Activated B cell treated with CpG ODN at 0.5 μM for 24 hours (primary cell): ENCODE measurements at regions not wholly inside any gene's neighbourhood (a gene's known extent, or its start where the extent isn't known, plus 50 kb on each side); places are given as distances from the start of the nearest gene placed in this dataset.

ENCODE experiments used
- ATAC-seq: fragments of 200-7000 bp; cut with Tn5 transposase; one replicate; pipeline ENCODE4 v1.10.0; 2021; ENCODE audit warnings: low read depth, mild to moderate bottlenecking, moderate library complexity
- CTCF ChIA-PET: fragments of 350-600 bp; sonication (Branson Sonifier 250); formaldehyde crosslinking; loops from one replicate; lab custom pipeline; 2021; ENCODE audit warnings: antibody characterized with exemption; lab: Charles Lee
- POLR2A ChIA-PET: fragments of 350-600 bp; sonication (Branson Sonifier 250); formaldehyde crosslinking; loops from one replicate; lab custom pipeline; 2021; ENCODE audit warnings: antibody characterized with exemption; lab: Charles Lee
- DNase-seq: peaks from one replicate; pipeline ENCODE4 v3.0.0; 2022
- H3K27ac Mint-ChIP-seq: one replicate; pipeline ENCODE4 v1.8.0; 2020; ENCODE audit warnings: mixed read lengths
- H3K27me3 Mint-ChIP-seq: one replicate; pipeline ENCODE4 v1.8.0; 2021; ENCODE audit warnings: mixed read lengths
- H3K36me3 Mint-ChIP-seq: one replicate; pipeline ENCODE4 v1.8.0; 2021; ENCODE audit warnings: low read depth, mixed read lengths
- H3K4me1 Mint-ChIP-seq: one replicate; pipeline ENCODE4 v1.8.0; 2021; ENCODE audit warnings: mixed read lengths
- H3K4me3 Mint-ChIP-seq: one replicate; pipeline ENCODE4 v1.8.0; 2020; ENCODE audit warnings: mild to moderate bottlenecking, mixed read lengths
- H3K9me3 Mint-ChIP-seq: one replicate; pipeline ENCODE4 v1.8.0; 2020; ENCODE audit warnings: mixed read lengths
- CTCF ChIP-seq: fragments of 200-600 bp; IDR thresholded peaks from one replicate; pipeline ENCODE4 v1.8.0; 2022; ENCODE audit warnings: antibody characterized with exemption, mild to moderate bottlenecking
- intact Hi-C: fragments of 100-400 bp; cut with micrococcal nuclease; formaldehyde crosslinking; loops from one replicate; pipeline ENCODE4 v1.15.1; 2024

- Mint-ChIP-seq H3K27ac (no peak overlapping the region), H3K36me3 (no peaks in the 10 kb centered on the region), H3K4me3 (no peak overlapping the region), H3K27me3 (no peaks in the 10 kb centered on the region), H3K9me3 (peaks cover 7% of the 10 kb centered on the region), H3K4me1 (no peaks in the 10 kb centered on the region)
- no peak for TF ChIP-seq CTCF
- ChIA-PET CTCF (no interaction called here), POLR2A (no interaction called here)
- intact Hi-C loops, result no loop called here
- DNase-seq, result no peak
- ATAC-seq, result no peak
Observed at GRCh38 chr4:188695261-188695660, 556.0 kb downstream of the TRIML1 start.

- Mint-ChIP-seq H3K4me1 (no peaks in the 10 kb centered on the region), H3K36me3 (no peaks in the 10 kb centered on the region), H3K27ac (no peak overlapping the region), H3K27me3 (no peaks in the 10 kb centered on the region), H3K9me3 (peaks cover 9% of the 10 kb centered on the region), H3K4me3 (no peak overlapping the region)
- intact Hi-C loops, result no loop called here
- no peak for TF ChIP-seq CTCF
- CTCF ChIA-PET, result no interaction called here
- POLR2A ChIA-PET, result no interaction called here
- no peak for ATAC-seq
- DNase-seq, result no peak
Observed at GRCh38 chr4:188697243-188697642, 558.0 kb downstream of the TRIML1 start.

- H3K36me3 Mint-ChIP-seq, result no peaks in the 10 kb centered on the region
- no peak for DNase-seq
- H3K27me3 Mint-ChIP-seq, result no peaks in the 10 kb centered on the region
- POLR2A ChIA-PET, result no interaction called here
- no peak overlapping the region for H3K4me3 Mint-ChIP-seq
- TF ChIP-seq CTCF, result no peak
- no peaks in the 10 kb centered on the region for H3K4me1 Mint-ChIP-seq
- peaks cover 7% of the 10 kb centered on the region for H3K9me3 Mint-ChIP-seq
- intact Hi-C loops, result no loop called here
- CTCF ChIA-PET, result no interaction called here
- no peak for ATAC-seq
- H3K27ac Mint-ChIP-seq, result no peak overlapping the region
Observed at GRCh38 chr4:188701952-188702351, 562.7 kb downstream of the TRIML1 start.

GRCh38 chr4:188704288-188704687, 565.0 kb downstream of the TRIML1 start:
- H3K36me3 Mint-ChIP-seq, result no peaks in the 10 kb centered on the region
- peaks cover 14% of the 10 kb centered on the region for H3K9me3 Mint-ChIP-seq
- ChIA-PET CTCF (no interaction called here), POLR2A (no interaction called here)
- H3K27ac Mint-ChIP-seq, result no peak overlapping the region
- intact Hi-C loops, result no loop called here
- no peaks in the 10 kb centered on the region for H3K4me1 Mint-ChIP-seq
- no peak for DNase-seq
- no peaks in the 10 kb centered on the region for H3K27me3 Mint-ChIP-seq
- no peak for TF ChIP-seq CTCF
- no peak for ATAC-seq
- no peak overlapping the region for H3K4me3 Mint-ChIP-seq

GRCh38 chr4:188707036-188707435, 567.8 kb downstream of the TRIML1 start:
- Mint-ChIP-seq H3K27ac (no peak overlapping the region), H3K9me3 (peaks cover 15% of the 10 kb centered on the region), H3K4me1 (no peaks in the 10 kb centered on the region), H3K27me3 (no peaks in the 10 kb centered on the region), H3K4me3 (no peak overlapping the region), H3K36me3 (no peaks in the 10 kb centered on the region)
- no peak for TF ChIP-seq CTCF
- ChIA-PET CTCF (no interaction called here), POLR2A (no interaction called here)
- intact Hi-C loops, result no loop called here
- ATAC-seq (no peak), DNase-seq (no peak)
